ENCODE measurements at regions not wholly inside any gene's neighbourhood (a gene's known extent, or its start where the extent isn't known, plus 50 kb on each side); places are given as distances from the start of the nearest gene placed in this dataset.

- TF ChIP-seq CTCF (IDR thresholded peaks at IDR 0.05) = no peak
- H3K27ac Mint-ChIP-seq = no peak overlapping the region
- H3K9me3 Mint-ChIP-seq = peaks cover 10% of the 10 kb centered on the region
- H3K4me1 Mint-ChIP-seq = no peaks in the 10 kb centered on the region
- H3K4me3 Mint-ChIP-seq = no peak overlapping the region
- DNase-seq = no peak
- H3K27me3 Mint-ChIP-seq (ENCODE audit: low read depth, poor library complexity) = no peaks in the 10 kb centered on the region
- H3K36me3 Mint-ChIP-seq (ENCODE audit: low read depth) = no peaks in the 10 kb centered on the region
These were observed 1001.8 kb downstream of the KCNT2 start for GRCh38 chr1:195606483-195606882.

DNA sequence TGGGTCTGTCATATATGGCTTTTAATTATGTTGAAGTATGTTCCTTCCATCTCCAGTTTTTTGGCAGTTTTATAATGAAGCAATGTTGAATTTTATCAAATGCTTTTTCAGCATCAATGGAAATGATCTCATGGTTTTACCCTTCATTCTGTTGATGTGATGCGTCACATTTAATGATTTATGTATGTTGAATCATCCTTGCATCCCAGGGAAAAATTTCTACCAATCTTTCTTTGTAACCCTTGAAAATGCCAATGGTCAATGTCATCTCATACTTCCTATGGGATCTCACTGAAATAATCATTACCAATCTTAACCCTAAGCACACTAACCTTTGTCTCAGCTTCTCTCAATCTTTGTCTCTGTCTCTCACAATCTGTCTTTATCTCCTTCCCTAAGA is 1004.0 kb downstream of the KCNT2 start:
- Mint-ChIP-seq H3K4me3 (no peak overlapping the region), H3K27me3 (ENCODE audit: low read depth, poor library complexity) (no peaks in the 10 kb centered on the region), H3K9me3 (peaks cover 10% of the 10 kb centered on the region), H3K27ac (no peak overlapping the region), H3K4me1 (no peaks in the 10 kb centered on the region), H3K36me3 (ENCODE audit: low read depth) (no peaks in the 10 kb centered on the region)
- DNase-seq = no peak
- no peak for TF ChIP-seq CTCF (IDR thresholded peaks at IDR 0.05)

DNA sequence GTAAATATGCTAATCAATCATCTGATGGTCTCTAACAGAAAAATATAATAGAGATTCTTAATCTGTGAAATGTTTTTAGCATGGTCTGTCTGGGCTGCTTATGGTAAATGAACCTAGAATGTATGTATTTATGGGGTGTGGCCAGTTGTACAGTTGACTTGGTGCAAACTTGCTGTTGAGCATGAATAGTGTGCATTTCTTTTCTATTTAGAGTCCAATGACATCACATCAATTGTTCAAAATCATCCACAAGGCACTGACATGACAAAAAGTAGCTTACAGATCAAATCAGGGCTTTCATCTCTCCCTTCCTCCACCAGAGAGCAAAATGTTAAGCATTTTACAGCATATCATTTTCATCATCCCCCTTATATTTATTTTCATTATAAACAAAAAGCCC is 1010.3 kb downstream of the KCNT2 start:
- no peak for TF ChIP-seq CTCF (IDR thresholded peaks at IDR 0.05)
- peaks cover under 1% of the 10 kb centered on the region for H3K9me3 Mint-ChIP-seq
- H3K27me3 Mint-ChIP-seq (ENCODE audit: low read depth, poor library complexity) = no peaks in the 10 kb centered on the region
- DNase-seq = no peak
- no peak overlapping the region for H3K27ac Mint-ChIP-seq
- no peaks in the 10 kb centered on the region for H3K4me1 Mint-ChIP-seq
- no peak overlapping the region for H3K4me3 Mint-ChIP-seq
- no peaks in the 10 kb centered on the region for H3K36me3 Mint-ChIP-seq (ENCODE audit: low read depth)

DNA sequence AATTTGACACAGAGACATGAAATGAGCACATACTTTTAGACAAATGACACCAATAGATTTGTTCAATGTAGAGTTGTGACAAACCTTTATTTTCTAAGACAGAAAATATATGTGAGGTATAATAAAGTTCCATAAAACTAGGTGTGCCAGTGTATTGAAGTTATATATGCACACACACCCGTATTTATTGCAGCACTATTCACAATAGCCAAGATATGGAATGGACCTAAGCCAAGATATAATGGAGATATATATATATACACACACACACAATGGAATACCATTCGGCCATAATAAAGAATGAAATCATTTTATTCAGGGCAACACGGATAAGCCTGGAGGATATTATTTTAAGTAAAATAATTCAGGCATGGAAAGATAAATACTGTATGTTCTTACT is 1013.5 kb downstream of the KCNT2 start:
- no peak for DNase-seq
- no peaks in the 10 kb centered on the region for H3K4me1 Mint-ChIP-seq
- H3K36me3 Mint-ChIP-seq (ENCODE audit: low read depth) = no peaks in the 10 kb centered on the region
- no peak overlapping the region for H3K4me3 Mint-ChIP-seq
- H3K27ac Mint-ChIP-seq = no peak overlapping the region
- H3K9me3 Mint-ChIP-seq = no peaks in the 10 kb centered on the region
- no peaks in the 10 kb centered on the region for H3K27me3 Mint-ChIP-seq (ENCODE audit: low read depth, poor library complexity)
- TF ChIP-seq CTCF (IDR thresholded peaks at IDR 0.05) = no peak

DNA sequence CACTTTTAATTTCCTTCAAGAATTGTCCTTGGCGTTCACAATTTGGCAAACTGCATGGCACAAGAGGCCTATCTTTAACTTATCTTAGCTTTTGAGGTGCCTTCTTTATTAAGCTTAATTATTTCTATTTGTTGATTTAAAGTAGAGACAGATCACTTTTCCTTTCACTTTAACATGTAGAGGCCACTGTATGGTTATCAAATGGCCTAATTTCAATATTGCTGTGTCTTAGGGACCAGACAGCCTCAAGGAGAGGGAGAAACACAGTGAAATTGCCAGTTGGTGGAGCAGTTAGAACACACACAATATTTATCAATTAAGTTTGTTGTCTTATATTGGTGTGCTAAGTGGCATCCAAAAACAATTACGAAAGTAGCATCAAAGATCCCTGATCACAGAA is 1013.9 kb downstream of the KCNT2 start:
- H3K27me3 Mint-ChIP-seq (ENCODE audit: low read depth, poor library complexity) = no peaks in the 10 kb centered on the region
- no peaks in the 10 kb centered on the region for H3K4me1 Mint-ChIP-seq
- no peaks in the 10 kb centered on the region for H3K36me3 Mint-ChIP-seq (ENCODE audit: low read depth)
- H3K4me3 Mint-ChIP-seq = no peak overlapping the region
- no peak for DNase-seq
- TF ChIP-seq CTCF (IDR thresholded peaks at IDR 0.05) = no peak
- no peak overlapping the region for H3K27ac Mint-ChIP-seq
- H3K9me3 Mint-ChIP-seq = no peaks in the 10 kb centered on the region

GRCh38 chr1:195591917-195592672 is 1016.1 kb downstream of the KCNT2 start:
- Mint-ChIP-seq H3K9me3 (no peaks in the 10 kb centered on the region), H3K36me3 (ENCODE audit: low read depth) (no peaks in the 10 kb centered on the region), H3K4me1 (no peaks in the 10 kb centered on the region), H3K4me3 (no peak overlapping the region), H3K27ac (no peak overlapping the region), H3K27me3 (ENCODE audit: low read depth, poor library complexity) (no peaks in the 10 kb centered on the region)
- no peak for TF ChIP-seq CTCF (IDR thresholded peaks at IDR 0.05)
- DNase-seq = no peak
